ENCODE measurements at regions not wholly inside any gene's neighbourhood (a gene's known extent, or its start where the extent isn't known, plus 50 kb on each side); places are given as distances from the start of the nearest gene placed in this dataset.
"Not testable (repeated sequence)": the region's sequence is repeated elsewhere in the genome, so short reads cannot be mapped to it uniquely, and the experiment has no call there.

GRCh38 chr3:34519008-34519407, 720.6 kb downstream of the PDCD6IP start:
- not testable (repeated sequence) for DNase-seq

DNA sequence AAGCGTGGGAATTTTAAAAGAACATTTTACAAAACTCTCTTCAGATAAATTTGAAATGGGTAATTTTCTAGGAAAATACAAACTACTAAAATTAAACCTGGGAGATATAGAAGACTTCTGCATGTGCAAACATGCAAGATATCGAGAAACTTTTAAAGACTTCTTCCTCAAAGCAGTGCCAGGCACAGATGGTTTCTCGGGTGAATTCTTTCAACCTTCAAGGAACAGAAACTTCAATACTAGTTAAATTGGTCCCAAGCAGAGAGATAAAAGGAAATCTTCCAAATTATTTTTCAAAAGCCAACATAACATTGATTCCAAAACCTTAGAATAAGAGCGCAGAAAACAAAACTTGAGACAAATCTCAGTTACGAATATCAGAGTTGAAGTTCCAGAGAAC, 732.7 kb downstream of the PDCD6IP start:
- DNase-seq: no peak

DNA sequence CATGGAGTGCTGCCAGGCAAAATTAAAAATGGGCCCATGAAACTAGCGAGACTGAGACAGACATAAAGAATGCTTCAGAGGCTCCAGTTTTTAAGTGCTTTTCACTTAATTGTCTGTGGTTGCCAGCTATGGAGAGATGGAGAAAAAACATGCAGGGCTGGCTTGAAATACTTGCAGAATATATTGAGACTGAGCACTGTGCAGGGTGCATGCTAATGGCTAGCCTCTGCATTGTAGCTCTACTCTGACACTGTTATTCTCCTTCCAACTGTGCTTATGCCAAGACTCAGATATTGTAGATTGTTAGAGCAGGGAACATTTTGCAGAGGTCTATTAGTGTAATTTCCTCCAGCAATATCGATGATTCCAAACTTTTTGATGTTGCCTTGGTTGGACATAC, 735.0 kb downstream of the PDCD6IP start:
- DNase-seq: peak; percentile 4

DNA sequence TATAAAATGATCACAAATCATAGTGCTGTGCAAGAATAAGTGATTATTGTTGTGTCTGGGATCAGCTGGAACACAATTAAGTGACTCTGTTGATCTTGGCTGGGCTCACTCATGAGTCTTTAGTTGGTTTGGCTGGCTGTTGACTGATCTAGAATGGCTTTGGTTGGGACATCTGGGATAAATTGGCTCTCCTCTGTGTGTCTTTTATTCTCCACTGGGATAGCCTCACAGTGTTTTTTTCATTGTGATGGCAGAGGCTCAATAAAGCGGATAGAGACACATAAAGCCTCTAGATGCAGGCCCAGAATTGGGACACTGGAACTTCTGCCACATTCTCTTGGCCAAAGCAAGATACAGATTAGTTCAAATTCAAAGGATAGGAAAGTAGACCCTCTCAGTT, 735.6 kb downstream of the PDCD6IP start:
- DNase-seq: no peak

DNA sequence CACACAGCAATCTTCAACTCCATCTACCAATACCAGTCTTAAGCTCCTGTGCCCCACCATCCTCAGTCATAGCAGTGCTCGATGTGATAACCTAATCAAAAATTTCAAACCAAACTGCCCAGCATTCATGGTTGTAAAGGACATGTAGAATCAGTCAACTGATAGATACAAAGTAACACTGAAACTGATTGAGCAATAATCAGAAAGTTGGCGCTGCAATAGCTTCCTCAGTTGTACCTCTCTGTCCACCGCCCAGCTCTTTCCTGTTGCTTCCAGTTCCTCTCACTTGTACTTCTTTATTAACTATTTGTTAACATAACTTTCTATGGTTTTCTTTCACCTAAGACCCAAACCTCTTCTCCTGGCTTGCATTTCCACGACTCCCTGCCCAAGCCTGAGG, 745.7 kb downstream of the PDCD6IP start:
- no peak for DNase-seq

- DNase-seq: no peak
Observed at GRCh38 chr3:34547297-34547920, 749.0 kb downstream of the PDCD6IP start.

- DNase-seq: no peak
Observed at GRCh38 chr3:34567266-34567665, 768.8 kb downstream of the PDCD6IP start.

DNA sequence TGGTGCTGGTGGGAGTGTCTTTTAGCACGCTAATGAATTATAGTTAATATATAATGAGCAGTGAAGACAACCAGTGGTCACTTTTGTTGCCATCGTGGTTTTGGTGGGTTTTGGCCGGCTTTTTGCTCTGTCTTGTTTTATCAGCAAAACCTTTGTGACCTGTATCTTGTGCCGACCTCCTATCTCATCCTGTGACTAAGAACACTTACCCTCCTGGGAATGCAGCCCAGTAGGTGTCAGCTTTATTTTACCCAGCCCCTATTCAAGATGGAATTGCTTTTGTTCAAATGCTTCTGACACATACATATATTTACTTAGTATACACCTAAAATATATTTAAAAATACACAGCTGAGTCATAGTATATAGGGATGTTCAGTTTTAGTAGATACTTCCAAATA, 770.3 kb downstream of the PDCD6IP start:
- DNase-seq: no peak

GRCh38 chr3:34569437-34569836, 771.0 kb downstream of the PDCD6IP start:
- DNase-seq: no peak

DNA sequence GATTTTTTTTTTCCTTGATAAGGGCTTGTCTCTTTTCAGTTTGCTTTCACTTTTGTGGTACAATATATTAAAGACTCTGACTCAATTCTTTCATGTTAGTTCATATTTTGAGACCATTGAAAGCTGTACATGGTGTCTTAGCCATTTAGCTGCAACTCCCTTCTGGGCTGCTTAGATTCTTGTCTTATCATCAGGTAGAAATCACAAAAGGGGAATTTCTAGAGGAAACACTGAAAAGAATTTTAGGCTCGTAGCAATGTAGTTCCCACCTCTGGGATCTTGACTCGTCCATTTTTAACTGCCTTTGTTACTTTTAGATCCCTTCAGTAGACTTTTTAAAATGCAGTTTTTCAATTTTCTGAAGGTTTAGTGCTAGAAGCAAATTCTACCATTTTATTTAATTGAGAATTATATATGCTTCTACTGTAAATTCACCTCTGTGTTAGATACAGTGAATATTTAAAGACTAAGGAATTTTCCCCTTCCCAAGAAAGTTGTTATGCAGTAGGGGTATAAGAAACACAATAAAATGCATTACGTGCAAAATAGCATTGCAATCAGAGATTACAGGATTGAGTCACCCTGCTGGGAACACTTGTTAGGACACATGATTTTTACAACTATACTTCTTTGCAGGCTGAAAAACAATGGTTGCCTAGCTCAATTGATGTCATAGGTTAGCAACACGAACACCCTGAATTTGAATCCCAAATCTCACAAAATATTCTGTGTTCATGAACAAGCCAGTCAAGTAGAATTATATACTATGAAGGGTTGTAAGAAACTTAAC, 772.7 kb downstream of the PDCD6IP start:
- no peak for DNase-seq

GRCh38 chr3:34571714-34572113, 773.3 kb downstream of the PDCD6IP start:
- no peak for DNase-seq

GRCh38 chr3:34575776-34576175, 777.3 kb downstream of the PDCD6IP start:
- DNase-seq: no peak

DNA sequence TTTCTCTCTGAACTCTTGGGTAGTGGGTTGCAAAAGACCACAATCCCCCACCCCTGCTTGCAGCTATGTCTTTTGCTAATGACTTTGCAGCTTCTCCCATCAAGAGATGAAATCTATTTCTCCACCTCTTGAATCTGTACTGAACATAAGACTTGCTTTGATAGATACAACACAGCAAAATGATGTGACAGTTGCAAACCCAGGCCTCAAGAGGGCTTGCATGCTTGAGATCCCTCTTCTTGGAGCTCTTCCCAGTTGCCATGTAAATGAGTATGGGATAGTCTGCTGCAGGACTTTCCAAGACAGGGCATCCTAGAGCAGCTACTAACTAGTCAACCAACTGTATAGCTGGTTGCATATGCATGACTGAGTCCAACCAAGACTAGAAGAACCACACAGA, 783.6 kb downstream of the PDCD6IP start:
- DNase-seq: no peak

- DNase-seq: no peak
Observed at GRCh38 chr3:34583451-34583850, 785.0 kb downstream of the PDCD6IP start.

- DNase-seq: no peak
Observed at GRCh38 chr3:34584971-34585370, 786.5 kb downstream of the PDCD6IP start.

DNA sequence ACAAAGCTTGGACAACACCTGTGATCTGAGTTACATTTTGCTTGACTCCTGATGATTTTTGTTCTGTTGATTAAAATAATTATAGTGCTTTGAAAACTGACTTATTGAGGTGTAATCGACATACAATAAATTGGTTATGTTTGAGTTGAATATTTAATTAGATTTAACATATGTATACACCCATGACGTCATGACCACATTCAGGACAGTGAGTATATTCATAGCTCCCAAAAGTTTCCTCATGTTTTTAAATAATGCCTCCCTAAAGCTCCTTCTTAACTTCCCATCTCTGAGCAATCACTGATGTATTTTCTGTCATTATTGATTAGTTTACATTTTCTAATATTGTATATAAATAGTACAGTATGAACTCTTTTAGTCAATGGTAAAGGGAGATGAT, 801.2 kb downstream of the PDCD6IP start:
- no peak for DNase-seq

DNA sequence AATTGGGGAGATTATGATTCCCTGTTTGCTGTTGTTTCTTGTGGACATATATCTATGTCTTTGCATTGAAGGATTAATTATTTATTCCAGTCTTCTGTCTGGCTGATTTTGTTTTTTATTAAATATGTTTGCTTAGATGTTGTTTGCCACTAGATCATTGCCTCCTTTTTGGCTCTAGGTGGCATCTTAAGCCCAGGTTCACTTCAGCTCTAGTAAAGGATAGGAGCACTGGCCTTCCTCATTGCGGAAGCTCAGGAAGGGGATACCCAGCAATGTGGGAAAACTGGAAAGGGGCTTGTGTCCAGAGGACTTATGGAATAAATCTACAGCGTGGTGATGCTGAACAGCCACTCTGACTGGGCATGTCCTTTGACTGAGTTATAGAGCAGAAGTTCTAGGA, 821.6 kb downstream of the PDCD6IP start:
- no peak for DNase-seq

DNA sequence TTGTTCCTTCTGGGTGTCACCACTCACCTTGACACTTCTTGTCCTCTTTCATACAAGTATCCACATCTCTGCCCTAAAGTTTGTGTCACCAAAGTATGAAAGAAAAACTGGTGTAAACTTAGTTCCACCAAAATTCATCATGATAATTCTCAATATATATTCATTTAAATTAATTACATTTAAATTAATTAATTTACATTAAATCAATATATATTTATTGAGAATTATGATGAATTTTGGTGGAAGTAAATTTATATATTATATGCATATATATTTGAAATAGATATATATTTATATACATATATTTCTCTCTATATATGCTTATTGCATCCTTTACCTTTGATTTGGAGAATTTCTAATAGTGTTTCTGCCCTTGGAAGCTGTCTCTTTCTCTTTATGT, 828.3 kb downstream of the PDCD6IP start:
- DNase-seq: no peak

GRCh38 chr3:34634939-34635338, 836.5 kb downstream of the PDCD6IP start:
- DNase-seq: no peak

GRCh38 chr3:34635352-34635850, 837.0 kb downstream of the PDCD6IP start:
- DNase-seq: no peak

DNA sequence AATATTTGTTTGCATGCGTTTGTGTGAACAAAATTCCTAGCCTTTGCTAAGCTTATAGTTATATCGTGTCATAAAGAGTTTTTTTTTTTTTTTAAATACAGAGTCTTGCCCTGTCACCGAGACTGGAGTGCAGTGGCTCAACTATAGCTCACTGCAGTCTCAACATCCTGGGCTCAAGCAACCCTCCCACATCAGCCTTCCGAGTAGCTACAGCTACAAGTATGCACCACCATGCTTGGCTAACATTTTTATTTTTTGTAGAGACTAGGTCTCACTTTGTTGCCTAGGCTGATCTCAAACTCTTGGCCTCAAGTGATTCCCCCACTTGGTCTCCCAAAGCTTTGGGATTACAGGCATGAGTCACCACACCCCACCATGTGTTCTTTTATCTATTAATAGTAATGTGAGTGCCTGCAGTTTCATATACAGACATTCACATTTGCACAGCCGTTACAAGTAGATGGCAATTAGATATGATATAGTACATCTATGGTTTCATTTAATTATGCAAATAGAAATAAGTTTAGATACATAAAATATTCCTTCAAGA, 848.6 kb downstream of the PDCD6IP start:
- peak; percentile 67 for DNase-seq

DNA sequence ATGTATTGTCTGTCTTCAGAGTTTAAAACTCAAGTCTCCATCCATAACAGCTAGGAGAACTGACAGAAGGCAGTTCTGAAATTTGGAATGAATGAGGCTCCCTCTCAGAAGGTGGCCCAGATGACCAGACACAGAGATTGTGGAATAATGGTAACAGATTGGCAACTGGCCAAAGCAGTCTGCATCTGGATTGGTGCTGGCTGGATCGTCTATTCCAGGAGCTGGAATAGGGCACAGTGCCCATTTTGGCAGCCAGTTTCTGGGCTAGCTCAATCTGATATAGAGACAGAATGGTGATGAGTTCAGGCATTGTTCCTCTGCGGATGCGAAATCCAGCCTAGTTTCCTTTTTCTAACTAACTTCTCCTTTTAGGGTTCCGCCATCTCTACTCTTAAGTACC, 851.7 kb downstream of the PDCD6IP start:
- no peak for DNase-seq

DNA sequence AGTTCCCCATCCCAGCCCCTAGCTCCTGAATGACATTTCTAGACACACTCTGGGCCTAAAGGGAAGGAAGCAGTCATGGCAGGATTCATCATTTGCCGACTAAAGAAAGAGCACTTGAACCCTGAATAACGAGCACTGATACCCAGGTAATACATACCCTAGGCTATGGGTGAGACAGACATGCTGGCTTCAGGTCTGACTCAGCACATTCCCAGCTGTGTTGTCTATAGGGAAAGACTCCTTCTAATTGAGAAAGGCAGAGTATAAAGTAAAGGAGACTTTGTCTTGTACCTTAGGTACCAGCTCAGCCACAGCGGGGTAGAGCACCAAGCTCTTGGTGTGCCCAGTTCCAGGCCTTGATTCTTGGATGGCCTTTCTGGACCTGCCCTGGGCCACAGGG, 870.5 kb downstream of the PDCD6IP start:
- no peak for DNase-seq

DNA sequence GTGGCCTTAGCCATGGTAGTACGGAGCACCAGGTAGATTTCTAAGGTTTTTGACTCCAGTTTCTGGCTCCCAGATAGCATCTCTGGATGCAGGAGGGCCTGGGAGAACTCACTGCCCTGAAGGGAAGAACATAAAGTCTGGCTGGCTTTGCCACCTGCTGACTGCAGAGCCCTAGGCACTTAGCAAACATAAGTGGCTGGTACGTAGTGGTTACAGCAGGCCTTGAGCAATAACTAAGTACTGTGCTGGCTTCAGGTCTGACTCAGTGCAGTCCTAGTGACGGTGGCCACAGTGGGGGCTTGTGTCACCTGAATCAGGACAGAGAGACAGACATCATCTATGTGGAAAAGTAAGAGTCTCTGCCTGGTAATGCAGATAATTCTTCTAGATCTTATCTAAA, 871.1 kb downstream of the PDCD6IP start:
- DNase-seq: peak; percentile 3
